ENCODE measurements at regions not wholly inside any gene's neighbourhood (a gene's known extent, or its start where the extent isn't known, plus 50 kb on each side); places are given as distances from the start of the nearest gene placed in this dataset.
A peak's percentile ranks its signal among the peaks of the same experiment; 100 is the strongest.

- DNase-seq (ENCODE audit: low spot score): no peak
- no peak overlapping the region for H3K27ac Mint-ChIP-seq (ENCODE audit: unreplicated experiment)
- H3K27me3 Mint-ChIP-seq (ENCODE audit: low read depth): peaks cover 10% of the 10 kb centered on the region
- TF ChIP-seq CTCF (IDR thresholded peaks at IDR 0.05): no peak
- peaks cover 4% of the 10 kb centered on the region for H3K36me3 Mint-ChIP-seq (ENCODE audit: low read depth)
- peaks cover 9% of the 10 kb centered on the region for H3K9me3 Mint-ChIP-seq (ENCODE audit: low read depth)
- no peak overlapping the region for H3K4me3 Mint-ChIP-seq (ENCODE audit: unreplicated experiment)
- peaks cover 2% of the 10 kb centered on the region for H3K4me1 Mint-ChIP-seq (ENCODE audit: low read depth)
These were observed 178.8 kb upstream of the PMEPA1 start for GRCh38 chr20:57888591-57888990.

GRCh38 chr20:57884956-57885355 lies 175.1 kb upstream of the PMEPA1 start:
- no peak for DNase-seq (ENCODE audit: low spot score)
- Mint-ChIP-seq H3K4me3 (ENCODE audit: unreplicated experiment) (no peak overlapping the region), H3K27ac (ENCODE audit: unreplicated experiment) (no peak overlapping the region), H3K4me1 (ENCODE audit: low read depth) (peaks cover 38% of the 10 kb centered on the region), H3K9me3 (ENCODE audit: low read depth) (peaks cover 9% of the 10 kb centered on the region), H3K27me3 (ENCODE audit: low read depth) (peaks cover 2% of the 10 kb centered on the region), H3K36me3 (ENCODE audit: low read depth) (peaks cover 4% of the 10 kb centered on the region)
- no peak for TF ChIP-seq CTCF (IDR thresholded peaks at IDR 0.05)

GRCh38 chr20:57883761-57884160 lies 173.9 kb upstream of the PMEPA1 start:
- peaks cover 2% of the 10 kb centered on the region for H3K27me3 Mint-ChIP-seq (ENCODE audit: low read depth)
- TF ChIP-seq CTCF (IDR thresholded peaks at IDR 0.05): no peak
- peaks cover 4% of the 10 kb centered on the region for H3K36me3 Mint-ChIP-seq (ENCODE audit: low read depth)
- H3K9me3 Mint-ChIP-seq (ENCODE audit: low read depth): peaks cover 9% of the 10 kb centered on the region
- no peak for DNase-seq (ENCODE audit: low spot score)
- peaks cover 50% of the 10 kb centered on the region for H3K4me1 Mint-ChIP-seq (ENCODE audit: low read depth)
- H3K4me3 Mint-ChIP-seq (ENCODE audit: unreplicated experiment): no peak overlapping the region
- H3K27ac Mint-ChIP-seq (ENCODE audit: unreplicated experiment): peak overlapping the region; percentile 64

GRCh38 chr20:57883224-57883623 lies 173.4 kb upstream of the PMEPA1 start:
- H3K9me3 Mint-ChIP-seq (ENCODE audit: low read depth): peaks cover 9% of the 10 kb centered on the region
- no peak for TF ChIP-seq CTCF (IDR thresholded peaks at IDR 0.05)
- peaks cover 55% of the 10 kb centered on the region for H3K4me1 Mint-ChIP-seq (ENCODE audit: low read depth)
- no peak for DNase-seq (ENCODE audit: low spot score)
- peaks cover 2% of the 10 kb centered on the region for H3K27me3 Mint-ChIP-seq (ENCODE audit: low read depth)
- peaks cover 4% of the 10 kb centered on the region for H3K36me3 Mint-ChIP-seq (ENCODE audit: low read depth)
- peak overlapping the region; percentile 64 for H3K27ac Mint-ChIP-seq (ENCODE audit: unreplicated experiment)
- no peak overlapping the region for H3K4me3 Mint-ChIP-seq (ENCODE audit: unreplicated experiment)

- peaks cover under 1% of the 10 kb centered on the region for H3K27me3 Mint-ChIP-seq (ENCODE audit: low read depth)
- peaks cover 58% of the 10 kb centered on the region for H3K4me1 Mint-ChIP-seq (ENCODE audit: low read depth)
- peaks cover under 1% of the 10 kb centered on the region for H3K36me3 Mint-ChIP-seq (ENCODE audit: low read depth)
- peaks cover 7% of the 10 kb centered on the region for H3K9me3 Mint-ChIP-seq (ENCODE audit: low read depth)
- DNase-seq (ENCODE audit: low spot score): no peak
- H3K27ac Mint-ChIP-seq (ENCODE audit: unreplicated experiment): peak overlapping the region; percentile 67
- TF ChIP-seq CTCF (IDR thresholded peaks at IDR 0.05): peak; percentile 7
- no peak overlapping the region for H3K4me3 Mint-ChIP-seq (ENCODE audit: unreplicated experiment)
These were observed 172.8 kb upstream of the PMEPA1 start for GRCh38 chr20:57882451-57883161.

All from chondrocyte (in vitro differentiated cells).